Activated CD4-positive, alpha-beta T cell treated with anti-CD3 and anti-CD28 coated beads for 24 hours (primary cell): ENCODE measurements at regions not wholly inside any gene's neighbourhood (a gene's known extent, or its start where the extent isn't known, plus 50 kb on each side); places are given as distances from the start of the nearest gene placed in this dataset.

Experiments
- DNase-seq, 2 donors: peaks; one replicate each; pipeline ENCODE4 v3.0.0-alpha.2; 2020; ENCODE audit warnings: low read depth in 2 of 2

- no peak for DNase-seq
These were observed 52.2 kb downstream of the ADRA2C start for GRCh38 chr4:3818371-3818770.

DNA sequence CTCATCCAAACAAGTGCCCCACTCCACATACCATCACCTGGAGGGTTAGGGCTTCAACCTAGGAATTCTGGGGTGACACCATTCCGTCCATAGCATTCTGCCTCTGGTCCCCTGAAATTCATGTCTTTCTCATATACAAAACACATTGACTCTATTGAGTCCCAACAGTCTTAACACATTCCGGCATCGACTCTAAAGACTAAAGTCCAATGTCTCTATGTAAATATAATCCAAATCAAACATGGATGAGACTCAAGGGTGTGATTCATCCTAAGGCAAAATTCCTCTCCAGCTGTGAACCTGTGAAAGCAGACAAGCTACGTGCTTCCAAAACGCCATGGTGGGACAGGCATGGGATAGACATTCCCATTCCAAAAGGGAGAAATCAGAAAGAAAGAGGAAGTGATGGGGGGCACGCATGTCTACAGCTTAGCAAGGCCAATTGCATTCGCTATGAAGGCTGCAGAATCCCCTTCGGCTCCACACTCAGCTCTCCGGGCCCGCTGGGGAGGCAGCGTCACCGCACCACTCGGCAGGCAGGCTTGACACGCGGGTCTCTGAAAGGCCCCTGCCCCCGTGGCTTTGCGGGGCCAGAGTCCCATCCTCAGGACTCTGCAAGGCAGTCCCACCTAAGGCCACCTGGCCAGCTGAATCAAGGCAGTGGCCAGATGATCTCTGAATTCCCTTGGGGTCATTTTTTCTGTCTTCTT, 53.2 kb downstream of the ADRA2C start:
- DNase-seq, result no peak

- DNase-seq, result no peak
These were observed 54.0 kb downstream of the ADRA2C start for GRCh38 chr4:3820016-3820805.

GRCh38 chr4:3820806-3821579, 54.8 kb downstream of the ADRA2C start:
- no peak for DNase-seq

- no peak for DNase-seq
These were observed 55.5 kb downstream of the ADRA2C start for GRCh38 chr4:3821580-3822229.

- no peak for DNase-seq
These were observed 56.2 kb downstream of the ADRA2C start for GRCh38 chr4:3822230-3822947.

GRCh38 chr4:3823496-3824341, 57.5 kb downstream of the ADRA2C start:
- DNase-seq, result no peak

DNA sequence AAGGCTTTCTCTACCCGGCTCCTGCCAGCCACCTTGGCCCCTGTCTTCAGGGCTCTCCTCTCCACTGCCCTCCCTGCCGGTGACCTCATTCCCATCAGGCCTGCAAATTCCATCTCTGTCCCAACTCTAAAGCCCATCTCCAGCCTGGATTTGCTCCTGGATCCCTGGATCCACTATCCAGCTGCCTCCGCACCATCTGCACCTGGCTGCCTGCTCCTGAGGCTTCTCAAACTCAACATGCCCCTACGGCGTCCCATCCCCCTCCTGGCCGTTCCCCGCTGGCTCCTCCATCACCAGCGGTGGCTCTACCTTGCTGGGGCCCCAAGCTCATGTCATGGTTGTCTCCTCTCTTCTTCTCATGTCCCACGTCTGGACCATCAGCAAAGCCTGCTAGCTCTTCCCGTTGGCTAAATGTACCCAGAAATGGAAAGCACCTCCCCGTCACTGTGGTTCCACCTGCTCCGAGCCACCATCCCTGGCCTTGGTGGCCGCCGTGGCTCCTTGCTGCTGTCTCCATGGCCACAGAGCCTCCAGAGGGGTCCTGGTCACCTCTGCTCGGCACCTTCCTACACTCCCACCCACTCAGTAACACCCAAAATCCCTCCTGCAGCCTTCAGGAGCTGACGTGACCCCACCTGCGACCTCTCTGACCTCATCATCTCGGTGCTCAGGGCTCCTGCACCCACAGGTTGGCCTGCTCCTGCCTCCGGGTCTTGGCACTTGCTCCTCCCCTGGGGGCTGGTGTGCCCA, 58.5 kb downstream of the ADRA2C start:
- DNase-seq, result no peak

DNA sequence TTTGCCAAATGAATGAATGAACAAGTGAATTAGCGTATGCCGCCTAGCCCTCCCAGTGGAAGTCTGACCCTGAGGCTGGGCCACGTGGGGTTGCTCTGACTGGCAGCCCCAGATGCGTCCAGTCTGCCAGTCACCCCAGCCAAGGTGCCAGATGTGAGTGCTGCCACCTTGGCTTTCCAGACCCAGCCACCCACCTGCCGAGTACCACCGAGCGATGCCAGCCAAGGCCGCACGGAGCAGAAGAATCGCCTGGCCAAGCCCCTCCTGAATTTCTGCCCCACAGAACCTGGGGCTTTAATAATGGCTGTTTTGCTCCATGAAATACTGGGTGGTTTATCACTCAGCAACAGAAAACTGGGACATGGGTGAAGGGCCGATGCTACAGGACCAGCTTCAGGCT, 59.3 kb downstream of the ADRA2C start:
- DNase-seq, result no peak

GRCh38 chr4:3826247-3827172, 60.3 kb downstream of the ADRA2C start:
- DNase-seq, result no peak

GRCh38 chr4:3827616-3828492, 61.7 kb downstream of the ADRA2C start:
- no peak for DNase-seq

GRCh38 chr4:3828546-3828945, 62.4 kb downstream of the ADRA2C start:
- DNase-seq, result no peak

GRCh38 chr4:3829211-3829955, 63.2 kb downstream of the ADRA2C start:
- DNase-seq, result no peak

DNA sequence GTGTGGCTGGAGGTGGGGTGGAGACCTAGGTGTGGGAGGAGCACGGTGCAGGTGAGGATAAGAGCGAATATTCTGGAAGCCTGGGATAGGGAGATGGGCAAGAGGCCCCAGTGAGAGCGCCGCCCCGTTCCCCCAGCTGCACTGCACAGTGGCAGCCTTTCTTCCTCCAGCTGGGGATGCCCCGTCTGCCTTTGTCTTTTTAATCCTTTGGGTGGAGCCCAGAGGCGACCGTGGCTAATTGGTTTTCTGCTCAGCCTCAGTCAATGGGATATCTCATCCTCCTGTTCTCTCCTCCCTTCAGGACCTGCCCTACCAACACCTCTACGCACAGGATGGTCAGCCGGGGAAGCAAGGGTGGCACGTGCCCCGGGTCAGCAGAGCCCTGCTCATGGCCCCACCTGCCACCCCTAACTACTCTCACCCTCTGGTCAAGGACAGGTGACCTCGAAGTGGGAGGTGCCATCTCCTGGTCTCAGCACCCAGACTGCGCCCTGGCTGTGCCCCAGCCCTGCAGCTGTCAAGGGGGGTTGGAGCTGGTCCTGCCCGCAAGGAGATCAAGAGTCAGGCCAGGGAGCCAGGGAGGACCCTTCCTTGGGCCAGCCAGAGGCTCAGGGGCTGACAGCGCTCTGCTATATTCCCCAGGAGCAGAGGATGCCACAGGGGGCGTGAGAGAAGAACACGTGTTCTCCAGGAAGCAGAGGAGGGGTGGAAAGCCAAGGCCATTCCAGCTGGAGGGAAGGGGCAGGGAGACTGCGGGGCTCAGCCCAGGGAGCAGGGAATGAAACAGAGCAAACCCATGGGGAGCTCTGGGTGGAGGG, 64.0 kb downstream of the ADRA2C start:
- DNase-seq, result no peak

- DNase-seq, result no peak
These were observed 64.8 kb downstream of the ADRA2C start for GRCh38 chr4:3830774-3831528.
